ENCODE measurements at regions not wholly inside any gene's neighbourhood (a gene's known extent, or its start where the extent isn't known, plus 50 kb on each side); places are given as distances from the start of the nearest gene placed in this dataset.
A peak's percentile ranks its signal among the peaks of the same experiment; 100 is the strongest.

DNA sequence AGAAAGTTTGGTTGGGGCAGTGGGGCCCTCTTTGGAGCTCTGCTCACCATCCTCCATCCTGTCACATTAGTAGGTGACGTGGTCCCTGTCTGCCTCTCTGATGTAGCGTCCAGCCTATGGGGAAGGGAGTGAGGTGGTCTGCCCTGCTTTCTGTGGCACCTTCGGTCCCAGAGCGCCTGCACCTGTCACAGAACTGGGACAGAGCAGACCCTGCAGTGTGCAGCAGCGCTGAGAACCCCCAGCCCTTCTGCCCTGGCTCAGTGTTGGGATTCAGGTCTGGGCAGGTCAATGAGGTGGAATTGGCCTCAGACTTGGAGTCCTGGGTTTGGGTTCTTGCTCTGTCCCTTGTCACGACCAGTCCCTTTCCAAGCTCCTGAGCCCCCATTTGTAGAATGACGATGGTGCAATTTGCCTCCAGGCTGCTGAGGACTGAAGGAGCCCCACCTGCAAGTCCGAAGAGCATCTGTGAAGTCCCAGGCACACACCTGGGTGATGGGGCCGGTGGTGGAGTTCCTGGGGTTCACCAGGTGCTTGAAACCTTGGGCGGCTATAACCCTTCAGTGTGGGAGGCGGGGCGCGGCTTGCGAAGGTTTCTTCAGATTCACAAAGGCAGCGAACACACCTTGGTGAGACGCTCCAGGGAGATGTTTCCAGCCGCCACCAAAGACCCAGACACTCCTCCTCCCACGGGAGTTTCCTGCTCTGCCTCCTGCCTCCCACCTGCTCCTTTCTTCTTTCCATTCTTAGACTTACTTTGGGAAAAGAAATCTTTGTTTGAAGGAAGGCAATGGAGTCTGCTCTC is 265.4 kb upstream of the HDAC4 start:
- DNase-seq (ENCODE audit: low spot score in 2 of 2) = peak in 1 of 2 donors; percentile 78
- Histone ChIP-seq H3K9me3 (no peaks in the 10 kb centered on the region), H3K27me3 (peaks cover 8% of the 10 kb centered on the region), H3K4me1 (peaks cover 21% of the 10 kb centered on the region), H3K27ac (peak overlapping the region; percentile 45), H3K4me3 (no peak overlapping the region), H3K36me3 (no peaks in the 10 kb centered on the region)
- TF ChIP-seq, protein P1, sequence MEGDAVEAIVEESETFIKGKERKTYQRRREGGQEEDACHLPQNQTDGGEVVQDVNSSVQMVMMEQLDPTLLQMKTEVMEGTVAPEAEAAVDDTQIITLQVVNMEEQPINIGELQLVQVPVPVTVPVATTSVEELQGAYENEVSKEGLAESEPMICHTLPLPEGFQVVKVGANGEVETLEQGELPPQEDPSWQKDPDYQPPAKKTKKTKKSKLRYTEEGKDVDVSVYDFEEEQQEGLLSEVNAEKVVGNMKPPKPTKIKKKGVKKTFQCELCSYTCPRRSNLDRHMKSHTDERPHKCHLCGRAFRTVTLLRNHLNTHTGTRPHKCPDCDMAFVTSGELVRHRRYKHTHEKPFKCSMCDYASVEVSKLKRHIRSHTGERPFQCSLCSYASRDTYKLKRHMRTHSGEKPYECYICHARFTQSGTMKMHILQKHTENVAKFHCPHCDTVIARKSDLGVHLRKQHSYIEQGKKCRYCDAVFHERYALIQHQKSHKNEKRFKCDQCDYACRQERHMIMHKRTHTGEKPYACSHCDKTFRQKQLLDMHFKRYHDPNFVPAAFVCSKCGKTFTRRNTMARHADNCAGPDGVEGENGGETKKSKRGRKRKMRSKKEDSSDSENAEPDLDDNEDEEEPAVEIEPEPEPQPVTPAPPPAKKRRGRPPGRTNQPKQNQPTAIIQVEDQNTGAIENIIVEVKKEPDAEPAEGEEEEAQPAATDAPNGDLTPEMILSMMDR (IDR thresholded peaks at IDR 0.05) = no peak
- no peak for TF ChIP-seq POLR2AphosphoS5 (IDR thresholded peaks at IDR 0.05)
- no peak for TF ChIP-seq POLR2A (IDR thresholded peaks at IDR 0.05)
- TF ChIP-seq EP300 (IDR thresholded peaks at IDR 0.05) = no peak
- 72% methylated on average over 10 of the region's 18 CpGs for WGBS

DNA sequence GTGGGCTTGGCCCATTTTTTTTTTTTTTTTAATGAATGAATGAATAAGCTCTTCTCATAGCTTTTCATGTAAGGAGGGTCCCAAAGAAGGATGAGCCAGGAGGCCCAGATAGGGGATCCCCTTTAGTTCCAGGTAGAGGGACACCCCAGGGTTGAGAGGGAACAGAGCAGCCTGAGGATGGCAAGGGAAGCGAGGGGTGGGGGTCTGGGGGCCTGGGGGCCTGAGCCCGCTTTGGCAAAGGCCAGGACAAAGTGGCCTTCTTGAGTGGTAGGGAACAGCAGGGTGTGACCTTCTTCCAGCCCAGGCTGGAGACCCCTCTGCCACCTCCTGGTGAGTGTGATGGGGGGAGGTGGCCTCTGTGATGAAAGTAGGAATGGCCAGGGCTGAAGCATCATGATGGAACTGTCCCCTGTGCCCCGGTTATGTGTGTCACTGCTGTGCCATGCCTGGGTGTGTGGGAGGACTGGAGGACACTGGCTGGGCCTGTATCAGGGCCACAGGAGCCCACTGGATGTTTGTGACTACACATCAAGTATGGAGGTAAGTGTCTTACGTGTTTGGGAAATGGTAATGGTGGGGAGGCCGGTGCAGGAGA is 263.5 kb upstream of the HDAC4 start:
- peaks cover 37% of the 10 kb centered on the region for H3K4me1 ChIP-seq
- WGBS = 98% methylated on average over 5 of the region's 5 CpGs
- DNase-seq (ENCODE audit: low spot score in 2 of 2) = peak in 1 of 2 donors; percentile 56

DNA sequence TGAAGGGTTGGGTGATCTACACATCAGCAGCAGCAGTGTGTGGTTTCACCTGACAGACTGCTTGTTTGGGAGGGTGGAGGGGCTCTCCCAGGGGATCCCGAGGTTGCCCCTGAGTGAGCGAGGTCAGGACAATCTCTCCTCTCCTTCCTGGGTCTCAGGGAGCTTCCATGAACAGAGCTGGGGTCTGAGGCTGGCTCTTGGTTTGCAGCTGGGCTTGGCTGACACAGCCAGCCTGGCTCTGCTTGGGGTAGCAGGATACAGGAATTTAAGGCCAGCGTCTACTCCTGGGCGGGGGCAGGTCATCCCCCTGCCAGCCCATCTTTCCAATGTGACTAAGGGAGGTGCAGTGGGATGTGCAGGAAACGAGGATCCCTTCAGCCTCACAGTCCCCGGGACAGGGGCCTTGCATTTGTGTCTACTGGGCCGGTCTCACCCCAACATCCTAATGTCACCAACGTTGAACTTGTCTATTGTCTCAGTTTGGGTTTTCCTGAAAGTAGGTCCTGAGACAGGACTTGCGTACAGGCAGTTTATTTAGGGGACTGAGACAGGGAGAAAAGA is 262.6 kb upstream of the HDAC4 start:
- 90% methylated on average over 9 of the region's 9 CpGs for WGBS
- peaks cover 37% of the 10 kb centered on the region for H3K4me1 ChIP-seq
- H3K27me3 ChIP-seq = peaks cover 9% of the 10 kb centered on the region
- TF ChIP-seq POLR2AphosphoS5 (IDR thresholded peaks at IDR 0.05) = no peak
- TF ChIP-seq, protein P1 (IDR thresholded peaks at IDR 0.05) = no peak
- TF ChIP-seq EP300 (IDR thresholded peaks at IDR 0.05) = no peak
- TF ChIP-seq POLR2A (IDR thresholded peaks at IDR 0.05) = no peak
- no peaks in the 10 kb centered on the region for H3K9me3 ChIP-seq
- peak in 1 of 2 donors; percentile 64 for DNase-seq (ENCODE audit: low spot score in 2 of 2)
- no peaks in the 10 kb centered on the region for H3K36me3 ChIP-seq
- no peak overlapping the region for H3K27ac ChIP-seq
- H3K4me3 ChIP-seq = no peak overlapping the region

More for the DNA sequence above, 263.5 kb upstream of the HDAC4 start:
- Histone ChIP-seq H3K9me3 (no peaks in the 10 kb centered on the region), H3K36me3 (no peaks in the 10 kb centered on the region), H3K27ac (no peak overlapping the region), H3K27me3 (peaks cover 9% of the 10 kb centered on the region), H3K4me3 (no peak overlapping the region)
- TF ChIP-seq, protein P1 (IDR thresholded peaks at IDR 0.05) = no peak
- TF ChIP-seq POLR2A (IDR thresholded peaks at IDR 0.05) (no peak), POLR2AphosphoS5 (IDR thresholded peaks at IDR 0.05) (no peak), EP300 (IDR thresholded peaks at IDR 0.05) (no peak)

DNA sequence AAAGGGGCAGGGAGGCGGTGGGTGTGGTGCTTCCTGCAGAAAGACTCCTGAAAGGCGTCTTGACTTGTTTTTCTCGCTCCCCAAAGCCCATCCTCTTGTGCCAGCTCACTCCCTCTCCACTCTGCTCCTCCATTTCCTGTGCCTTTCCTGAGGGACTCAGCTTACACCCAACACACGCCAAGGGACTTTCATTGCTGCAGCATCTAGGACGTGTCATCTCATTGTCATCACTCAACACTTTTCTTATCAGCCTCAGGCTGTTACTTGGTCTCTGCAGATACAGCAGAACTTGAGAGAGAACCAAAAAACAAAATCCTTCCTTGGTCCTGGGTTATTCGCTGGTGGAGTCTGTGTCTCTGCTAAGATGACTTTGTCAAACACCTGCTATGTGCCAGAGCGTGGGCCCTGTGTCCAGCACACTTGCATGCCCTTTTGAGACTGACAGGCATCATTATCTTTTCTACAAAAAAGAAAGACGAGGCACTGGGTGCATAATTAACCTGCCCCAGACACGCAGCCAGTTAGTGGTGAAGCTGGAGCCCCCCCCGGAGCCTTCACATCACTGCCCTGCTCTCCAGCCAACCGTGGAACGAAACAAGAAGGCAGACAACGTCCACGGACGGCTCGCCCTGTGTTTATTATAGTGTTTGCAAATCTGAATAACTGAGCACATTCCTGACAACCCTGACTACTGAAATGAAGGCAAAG is 261.7 kb upstream of the HDAC4 start:
- Histone ChIP-seq H3K36me3 (no peaks in the 10 kb centered on the region), H3K9me3 (no peaks in the 10 kb centered on the region), H3K27me3 (peaks cover 9% of the 10 kb centered on the region), H3K27ac (no peak overlapping the region), H3K4me1 (peaks cover 37% of the 10 kb centered on the region), H3K4me3 (no peak overlapping the region)
- peak in 1 of 2 donors; percentile 50 for DNase-seq (ENCODE audit: low spot score in 2 of 2)
- 66% methylated on average over 16 of the region's 16 CpGs for WGBS
- TF ChIP-seq POLR2AphosphoS5 (IDR thresholded peaks at IDR 0.05) (no peak), EP300 (IDR thresholded peaks at IDR 0.05) (no peak), POLR2A (IDR thresholded peaks at IDR 0.05) (no peak)
- TF ChIP-seq, protein P1 (IDR thresholded peaks at IDR 0.05) = no peak

All from suprapubic skin (tissue), 4 donors.